ENCODE measurements at regions not wholly inside any gene's neighbourhood (a gene's known extent, or its start where the extent isn't known, plus 50 kb on each side); places are given as distances from the start of the nearest gene placed in this dataset.

DNA sequence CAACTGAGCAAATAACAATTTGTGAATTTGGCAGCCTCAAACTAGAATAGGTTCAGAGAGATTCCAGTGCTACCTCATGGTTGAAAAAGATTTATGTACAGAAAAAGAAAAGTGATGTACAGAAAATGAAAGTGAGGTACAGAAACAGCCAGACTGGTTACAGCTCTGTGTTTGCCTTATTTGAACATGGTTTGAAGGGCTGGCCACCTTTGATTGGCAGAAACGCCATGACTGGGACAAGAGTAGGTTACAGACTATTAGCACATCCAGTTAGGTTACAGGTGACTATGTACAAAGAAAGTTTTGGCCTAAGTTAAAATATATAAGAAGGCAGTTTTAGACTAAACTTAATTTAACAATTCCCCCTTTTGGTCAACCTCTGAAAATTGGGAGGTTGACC is 309.4 kb downstream of the BTG1 start:
- H3K27me3 ChIP-seq (ENCODE audit: control insufficient read depth, insufficient read depth, low read length), result no peaks in the 10 kb centered on the region
- intact Hi-C loops (cut with micrococcal nuclease; ENCODE audit: unreplicated experiment) (no loop called here), in situ Hi-C loops (cut with HindIII; ENCODE audit: low pct_unique_long_range_greater_than_20kb, low sequenced_read_pairs) (no loop called here)
- H3K9me3 ChIP-seq (ENCODE audit: control insufficient read depth, insufficient read depth, low read depth, low read length), result no peaks in the 10 kb centered on the region
- DNase-seq (ENCODE audit: low read depth, low spot score) (no peak), ATAC-seq (no peak)
- ChIA-PET CTCF (no interaction called here), POLR2A (no interaction called here)
- H3K27ac ChIP-seq (ENCODE audit: low read length), result no peak overlapping the region
- H3K36me3 ChIP-seq (ENCODE audit: control insufficient read depth, insufficient read depth, low read length), result no peaks in the 10 kb centered on the region
- H3K4me1 ChIP-seq (ENCODE audit: control insufficient read depth, insufficient read depth, low read length), result no peaks in the 10 kb centered on the region
- TF ChIP-seq, protein P1, sequence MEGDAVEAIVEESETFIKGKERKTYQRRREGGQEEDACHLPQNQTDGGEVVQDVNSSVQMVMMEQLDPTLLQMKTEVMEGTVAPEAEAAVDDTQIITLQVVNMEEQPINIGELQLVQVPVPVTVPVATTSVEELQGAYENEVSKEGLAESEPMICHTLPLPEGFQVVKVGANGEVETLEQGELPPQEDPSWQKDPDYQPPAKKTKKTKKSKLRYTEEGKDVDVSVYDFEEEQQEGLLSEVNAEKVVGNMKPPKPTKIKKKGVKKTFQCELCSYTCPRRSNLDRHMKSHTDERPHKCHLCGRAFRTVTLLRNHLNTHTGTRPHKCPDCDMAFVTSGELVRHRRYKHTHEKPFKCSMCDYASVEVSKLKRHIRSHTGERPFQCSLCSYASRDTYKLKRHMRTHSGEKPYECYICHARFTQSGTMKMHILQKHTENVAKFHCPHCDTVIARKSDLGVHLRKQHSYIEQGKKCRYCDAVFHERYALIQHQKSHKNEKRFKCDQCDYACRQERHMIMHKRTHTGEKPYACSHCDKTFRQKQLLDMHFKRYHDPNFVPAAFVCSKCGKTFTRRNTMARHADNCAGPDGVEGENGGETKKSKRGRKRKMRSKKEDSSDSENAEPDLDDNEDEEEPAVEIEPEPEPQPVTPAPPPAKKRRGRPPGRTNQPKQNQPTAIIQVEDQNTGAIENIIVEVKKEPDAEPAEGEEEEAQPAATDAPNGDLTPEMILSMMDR (IDR thresholded peaks at IDR 0.05), result no peak
- no peak for TF ChIP-seq TCF7L2 (IDR thresholded peaks at IDR 0.05; ENCODE audit: low read depth, low read length)
- no peak for TF ChIP-seq POLR2AphosphoS5 (IDR thresholded peaks at IDR 0.05; ENCODE audit: low read depth, low read length)
- TF ChIP-seq, protein P2, sequence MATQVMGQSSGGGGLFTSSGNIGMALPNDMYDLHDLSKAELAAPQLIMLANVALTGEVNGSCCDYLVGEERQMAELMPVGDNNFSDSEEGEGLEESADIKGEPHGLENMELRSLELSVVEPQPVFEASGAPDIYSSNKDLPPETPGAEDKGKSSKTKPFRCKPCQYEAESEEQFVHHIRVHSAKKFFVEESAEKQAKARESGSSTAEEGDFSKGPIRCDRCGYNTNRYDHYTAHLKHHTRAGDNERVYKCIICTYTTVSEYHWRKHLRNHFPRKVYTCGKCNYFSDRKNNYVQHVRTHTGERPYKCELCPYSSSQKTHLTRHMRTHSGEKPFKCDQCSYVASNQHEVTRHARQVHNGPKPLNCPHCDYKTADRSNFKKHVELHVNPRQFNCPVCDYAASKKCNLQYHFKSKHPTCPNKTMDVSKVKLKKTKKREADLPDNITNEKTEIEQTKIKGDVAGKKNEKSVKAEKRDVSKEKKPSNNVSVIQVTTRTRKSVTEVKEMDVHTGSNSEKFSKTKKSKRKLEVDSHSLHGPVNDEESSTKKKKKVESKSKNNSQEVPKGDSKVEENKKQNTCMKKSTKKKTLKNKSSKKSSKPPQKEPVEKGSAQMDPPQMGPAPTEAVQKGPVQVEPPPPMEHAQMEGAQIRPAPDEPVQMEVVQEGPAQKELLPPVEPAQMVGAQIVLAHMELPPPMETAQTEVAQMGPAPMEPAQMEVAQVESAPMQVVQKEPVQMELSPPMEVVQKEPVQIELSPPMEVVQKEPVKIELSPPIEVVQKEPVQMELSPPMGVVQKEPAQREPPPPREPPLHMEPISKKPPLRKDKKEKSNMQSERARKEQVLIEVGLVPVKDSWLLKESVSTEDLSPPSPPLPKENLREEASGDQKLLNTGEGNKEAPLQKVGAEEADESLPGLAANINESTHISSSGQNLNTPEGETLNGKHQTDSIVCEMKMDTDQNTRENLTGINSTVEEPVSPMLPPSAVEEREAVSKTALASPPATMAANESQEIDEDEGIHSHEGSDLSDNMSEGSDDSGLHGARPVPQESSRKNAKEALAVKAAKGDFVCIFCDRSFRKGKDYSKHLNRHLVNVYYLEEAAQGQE (IDR thresholded peaks at IDR 0.05; ENCODE audit: insufficient read depth in 1 of 2, low read depth in 2 of 2, low read length in 1 of 2), result no peak
- TF ChIP-seq SIN3A (IDR thresholded peaks at IDR 0.05; ENCODE audit: borderline replicate concordance, insufficient read depth, low read depth, low read length), result no peak
- BruUV-seq (replicated peaks), result no TSS peak
- no peak overlapping the region for H3K4me3 ChIP-seq (ENCODE audit: low read depth in 2 of 2, low read length in 2 of 2)

DNA sequence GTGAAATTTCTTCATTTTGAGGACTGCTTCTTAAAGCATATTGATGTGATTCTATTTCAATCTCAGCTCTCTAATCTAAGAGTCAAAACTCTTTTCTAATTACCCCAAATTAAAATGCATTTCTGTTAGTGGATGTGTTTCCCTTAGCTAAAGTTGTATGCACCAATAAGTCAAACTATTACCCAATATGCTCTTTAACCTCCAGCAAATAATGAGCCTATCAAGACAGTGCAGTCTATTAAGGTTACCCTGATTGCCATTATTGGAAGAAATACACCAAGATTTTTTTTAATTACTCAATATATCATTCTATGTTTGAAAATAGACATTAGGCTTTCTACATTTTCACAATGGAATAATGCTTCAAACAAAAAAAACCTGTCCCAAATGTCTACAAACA is 310.0 kb downstream of the BTG1 start:
- no peak for DNase-seq (ENCODE audit: low read depth, low spot score)
- no peaks in the 10 kb centered on the region for H3K36me3 ChIP-seq (ENCODE audit: control insufficient read depth, insufficient read depth, low read length)
- no peak overlapping the region for H3K27ac ChIP-seq (ENCODE audit: low read length)
- no peaks in the 10 kb centered on the region for H3K27me3 ChIP-seq (ENCODE audit: control insufficient read depth, insufficient read depth, low read length)
- H3K9me3 ChIP-seq (ENCODE audit: control insufficient read depth, insufficient read depth, low read depth, low read length), result no peaks in the 10 kb centered on the region
- ATAC-seq, result no peak
- in situ Hi-C loops (cut with HindIII; ENCODE audit: low pct_unique_long_range_greater_than_20kb, low sequenced_read_pairs), result no loop called here
- ChIA-PET CTCF (no interaction called here), POLR2A (no interaction called here)
- BruUV-seq (replicated peaks), result no TSS peak
- intact Hi-C loops (cut with micrococcal nuclease; ENCODE audit: unreplicated experiment), result no loop called here
- H3K4me1 ChIP-seq (ENCODE audit: control insufficient read depth, insufficient read depth, low read length), result no peaks in the 10 kb centered on the region
- H3K4me3 ChIP-seq (ENCODE audit: low read depth in 2 of 2, low read length in 2 of 2), result no peak overlapping the region
- TF ChIP-seq, protein P2 (IDR thresholded peaks at IDR 0.05; ENCODE audit: insufficient read depth in 1 of 2, low read depth in 2 of 2, low read length in 1 of 2), result no peak
- TF ChIP-seq, protein P1 (IDR thresholded peaks at IDR 0.05), result no peak
- TF ChIP-seq TCF7L2 (IDR thresholded peaks at IDR 0.05; ENCODE audit: low read depth, low read length) (no peak), SIN3A (IDR thresholded peaks at IDR 0.05; ENCODE audit: borderline replicate concordance, insufficient read depth, low read depth, low read length) (no peak), POLR2AphosphoS5 (IDR thresholded peaks at IDR 0.05; ENCODE audit: low read depth, low read length) (no peak)
